ENCODE measurements at regions not wholly inside any gene's neighbourhood (a gene's known extent, or its start where the extent isn't known, plus 50 kb on each side); places are given as distances from the start of the nearest gene placed in this dataset.

DNA sequence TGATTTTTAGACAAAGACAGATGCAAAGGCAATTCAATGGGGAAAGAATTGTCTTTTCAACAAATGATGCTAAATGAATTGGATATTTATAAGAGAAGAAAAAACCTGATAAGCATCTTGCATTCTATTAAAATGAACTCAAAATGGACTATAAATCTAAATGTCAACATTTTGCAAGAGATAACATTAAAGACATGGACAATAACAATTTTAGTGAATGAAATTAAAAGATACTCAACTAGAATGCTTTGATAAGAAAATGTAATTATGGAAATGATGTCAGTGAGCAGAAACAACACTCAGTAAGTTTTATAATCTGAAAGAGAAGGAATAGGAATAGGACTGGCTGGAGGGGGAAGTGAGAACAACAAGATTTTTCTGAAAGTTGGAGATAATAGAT, 421.7 kb downstream of the C6orf118 start:
- TF ChIP-seq, protein P1, sequence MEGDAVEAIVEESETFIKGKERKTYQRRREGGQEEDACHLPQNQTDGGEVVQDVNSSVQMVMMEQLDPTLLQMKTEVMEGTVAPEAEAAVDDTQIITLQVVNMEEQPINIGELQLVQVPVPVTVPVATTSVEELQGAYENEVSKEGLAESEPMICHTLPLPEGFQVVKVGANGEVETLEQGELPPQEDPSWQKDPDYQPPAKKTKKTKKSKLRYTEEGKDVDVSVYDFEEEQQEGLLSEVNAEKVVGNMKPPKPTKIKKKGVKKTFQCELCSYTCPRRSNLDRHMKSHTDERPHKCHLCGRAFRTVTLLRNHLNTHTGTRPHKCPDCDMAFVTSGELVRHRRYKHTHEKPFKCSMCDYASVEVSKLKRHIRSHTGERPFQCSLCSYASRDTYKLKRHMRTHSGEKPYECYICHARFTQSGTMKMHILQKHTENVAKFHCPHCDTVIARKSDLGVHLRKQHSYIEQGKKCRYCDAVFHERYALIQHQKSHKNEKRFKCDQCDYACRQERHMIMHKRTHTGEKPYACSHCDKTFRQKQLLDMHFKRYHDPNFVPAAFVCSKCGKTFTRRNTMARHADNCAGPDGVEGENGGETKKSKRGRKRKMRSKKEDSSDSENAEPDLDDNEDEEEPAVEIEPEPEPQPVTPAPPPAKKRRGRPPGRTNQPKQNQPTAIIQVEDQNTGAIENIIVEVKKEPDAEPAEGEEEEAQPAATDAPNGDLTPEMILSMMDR (IDR thresholded peaks at IDR 0.05; ENCODE audit: insufficient read depth, low read length, poor library complexity, severe bottlenecking), result no peak
- no peak for TF ChIP-seq EZH2phosphoT487 (conservative IDR thresholded peaks at IDR 0.05; ENCODE audit: low read length)
